ENCODE measurements at regions not wholly inside any gene's neighbourhood (a gene's known extent, or its start where the extent isn't known, plus 50 kb on each side); places are given as distances from the start of the nearest gene placed in this dataset.

- TF ChIP-seq, protein P1, sequence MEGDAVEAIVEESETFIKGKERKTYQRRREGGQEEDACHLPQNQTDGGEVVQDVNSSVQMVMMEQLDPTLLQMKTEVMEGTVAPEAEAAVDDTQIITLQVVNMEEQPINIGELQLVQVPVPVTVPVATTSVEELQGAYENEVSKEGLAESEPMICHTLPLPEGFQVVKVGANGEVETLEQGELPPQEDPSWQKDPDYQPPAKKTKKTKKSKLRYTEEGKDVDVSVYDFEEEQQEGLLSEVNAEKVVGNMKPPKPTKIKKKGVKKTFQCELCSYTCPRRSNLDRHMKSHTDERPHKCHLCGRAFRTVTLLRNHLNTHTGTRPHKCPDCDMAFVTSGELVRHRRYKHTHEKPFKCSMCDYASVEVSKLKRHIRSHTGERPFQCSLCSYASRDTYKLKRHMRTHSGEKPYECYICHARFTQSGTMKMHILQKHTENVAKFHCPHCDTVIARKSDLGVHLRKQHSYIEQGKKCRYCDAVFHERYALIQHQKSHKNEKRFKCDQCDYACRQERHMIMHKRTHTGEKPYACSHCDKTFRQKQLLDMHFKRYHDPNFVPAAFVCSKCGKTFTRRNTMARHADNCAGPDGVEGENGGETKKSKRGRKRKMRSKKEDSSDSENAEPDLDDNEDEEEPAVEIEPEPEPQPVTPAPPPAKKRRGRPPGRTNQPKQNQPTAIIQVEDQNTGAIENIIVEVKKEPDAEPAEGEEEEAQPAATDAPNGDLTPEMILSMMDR (IDR thresholded peaks at IDR 0.05 in 4 of 5, conservative IDR thresholded peaks at IDR 0.05 in 1 of 5): no peak
- no peak for TF ChIP-seq POLR2A (IDR thresholded peaks at IDR 0.05)
These were observed 790.5 kb downstream of the RNF144A start for GRCh38 chr2:7707723-7708122.
